GM12878 (cell line): ENCODE measurements at regions not wholly inside any gene's neighbourhood (a gene's known extent, or its start where the extent isn't known, plus 50 kb on each side); places are given as distances from the start of the nearest gene placed in this dataset.

Experiments used
- ATAC-seq: fragments of 200-7000 bp; cut with Tn5 transposase; 3 replicates; pipeline ENCODE4 v1.9.1; 2020; ENCODE audit warnings: mild to moderate bottlenecking, moderate library complexity
- BruUV-seq: library from RNA; stranded (reverse); fragments of 400-500 nt; replicated peaks from 2 replicates; lab custom pipeline; 2021; lab: Mats Ljungman, UMichigan
- CTCF ChIA-PET: fragments of 300-600 bp; sonication (Branson Sonifier 250); formaldehyde crosslinking; extraction: SDS; loops from one replicate; lab custom pipeline; 2021; ENCODE audit warnings: inconsistent platforms; lab: Yijun Ruan, JAX
- POLR2A ChIA-PET: fragments of 350-600 bp; formaldehyde crosslinking; extraction: SDS; loops from one replicate; lab custom pipeline; 2021; ENCODE audit warnings: inconsistent platforms; lab: Charles Lee
- RAD21 ChIA-PET: fragments of 300-600 bp; sonication (Branson Sonifier 250); formaldehyde crosslinking; loops from one replicate; lab custom pipeline; 2023; ENCODE audit warnings: antibody characterized with exemption; ENCODE audit not compliant: unreplicated experiment; lab: Charles Lee
- SMC1A ChIA-PET: fragments of 300-600 bp; sonication (Branson Sonifier 250); formaldehyde crosslinking; loops from one replicate; lab custom pipeline; 2023; ENCODE audit not compliant: unreplicated experiment, uncharacterized antibody; lab: Charles Lee
- DNase-seq: peaks from one replicate; pipeline ENCODE4 v3.0.0-alpha.2; 2011; ENCODE audit warnings: low read depth, low spot score
- FAIRE-seq: peaks from 3 replicates; lab custom pipeline; 2011; peaks lifted over from hg19 to GRCh38; lab: Jason Lieb, UNC
- H2AFZ ChIP-seq: 2 replicates; pipeline ENCODE4 v1.6.0; 2011; ENCODE audit warnings: low read depth, low read length, control low read depth; ENCODE audit not compliant: control insufficient read depth
- H3K27ac ChIP-seq: 2 replicates; pipeline ENCODE4 v1.5.1; 2011; ENCODE audit warnings: control low read depth; ENCODE audit not compliant: control insufficient read depth, insufficient read depth
- H3K27me3 ChIP-seq, 2 experiments: replicated peaks in 1 of 2; 2 replicates each; pipeline versions ENCODE4 v1.6.0 to v1.6.1; 2011; ENCODE audit warnings: low read length in 1 of 2; ENCODE audit not compliant: control insufficient read depth in 2 of 2, insufficient read depth in 2 of 2
- H3K36me3 ChIP-seq, 2 experiments: 2 replicates each; pipeline ENCODE4 v1.5.1; 2011; ENCODE audit warnings: low read length in 1 of 2; ENCODE audit not compliant: control insufficient read depth in 2 of 2, insufficient read depth in 2 of 2
- H3K4me1 ChIP-seq: 2 replicates; pipeline ENCODE4 v1.6.1; 2011; ENCODE audit warnings: mild to moderate bottlenecking, low read length, moderate library complexity, mixed read lengths; ENCODE audit not compliant: control insufficient read depth, insufficient read depth
- H3K4me2 ChIP-seq: 2 replicates; pipeline ENCODE4 v1.6.0; 2011; ENCODE audit warnings: control low read depth; ENCODE audit not compliant: control insufficient read depth, insufficient read depth
- H3K4me3 ChIP-seq: fragments of 200-600 bp; sonication (generic); 2 replicates; pipeline ENCODE4 v1.5.1; 2016
- H3K79me2 ChIP-seq: 2 replicates; pipeline ENCODE4 v1.6.0; 2011; ENCODE audit warnings: low read length; ENCODE audit not compliant: control insufficient read depth, insufficient read depth
- H3K9ac ChIP-seq: 2 replicates; pipeline ENCODE4 v1.8.0; 2011; ENCODE audit warnings: low read length, control low read depth, mixed read lengths; ENCODE audit not compliant: control insufficient read depth, insufficient read depth
- H3K9me3 ChIP-seq: replicated peaks from 3 replicates; pipeline ENCODE4 v1.5.1; 2011; ENCODE audit warnings: mild to moderate bottlenecking, low read length; ENCODE audit not compliant: control insufficient read depth, insufficient read depth
- H4K20me1 ChIP-seq: 2 replicates; pipeline ENCODE4 v1.6.0; 2011; ENCODE audit not compliant: control insufficient read depth, insufficient read depth
- BCL3 ChIP-seq: IDR thresholded peaks from 2 replicates; pipeline ENCODE4 v1.6.1; 2011; ENCODE audit warnings: borderline replicate concordance, low read depth, mild to moderate bottlenecking, moderate library complexity, low read length; ENCODE audit not compliant: insufficient read depth, poor library complexity, severe bottlenecking
- CUX1 ChIP-seq: IDR thresholded peaks from 2 replicates; pipeline ENCODE4 v1.6.1; 2012; ENCODE audit warnings: improper control_type of control experiment, low read depth, low read length; ENCODE audit not compliant: insufficient replicate concordance
- GABPA ChIP-seq: IDR thresholded peaks from 2 replicates; pipeline ENCODE4 v1.6.1; 2014; ENCODE audit warnings: antibody characterized with exemption, low read depth, mild to moderate bottlenecking, inconsistent platforms
- WGBS: methylation state at CpG from one replicate; pipeline ENCODE4 v1.1.6; 2016; ENCODE audit warnings: low lambda C conversion rate; ENCODE audit not compliant: insufficient replicate concordance, insufficient coverage; ENCODE audit errors: missing lambda C conversion rate; 5-methylcytosine and 5-hydroxymethylcytosine counted together
- in situ Hi-C: fragments of 300-500 bp; cut with MboI; formaldehyde crosslinking; loops from 9 replicates; pipeline ENCODE4 v1.14.3; 2018; ENCODE audit warnings: mixed read lengths
- intact Hi-C: fragments of 100-400 bp; cut with micrococcal nuclease; formaldehyde crosslinking; loops from one replicate; pipeline ENCODE4 v1.14.2; 2022; ENCODE audit not compliant: unreplicated experiment

- TF ChIP-seq CUX1: no peak
- TF ChIP-seq, all 136 proteins: peak for 3
Observed at GRCh38 chr17:79388556-79389295, 222.1 kb downstream of the RBFOX3 start (continued).

- WGBS: 36% methylated on average over 6 of the region's 6 CpGs
- no peak overlapping the region for H3K27ac ChIP-seq
- H3K4me3 ChIP-seq: no peak overlapping the region
- no TSS peak for BruUV-seq
- POLR2A ChIA-PET: no interaction called here
- in situ Hi-C loops: no loop called here
- no peaks in the 10 kb centered on the region for H3K9me3 ChIP-seq
- TF ChIP-seq GABPA (no peak), BCL3 (peak; percentile 79)
- peaks cover 2 to 3% of the 10 kb centered on the region in 2 experiments for H3K27me3 ChIP-seq
- H4K20me1 ChIP-seq: no peaks in the 10 kb centered on the region
- SMC1A ChIA-PET: interaction anchor here (0.9 kb wide), 1 partner anchor 300 kb away, joined by 5 read pairs; no protein-coding TSS in a partner anchor
- FAIRE-seq: no peak
- CTCF ChIA-PET: interaction anchor here (0.8 to 1.6 kb wide), 3 partner anchors 148 to 302 kb away, joined by 4 to 10 read pairs (median 5); no protein-coding TSS in a partner anchor
- H2AFZ ChIP-seq: no peak overlapping the region
- no peaks in the 10 kb centered on the region for H3K79me2 ChIP-seq
- no peak for ATAC-seq
- no peak overlapping the region for H3K4me2 ChIP-seq
- H3K4me1 ChIP-seq: no peaks in the 10 kb centered on the region
- no peak for DNase-seq
- H3K36me3 ChIP-seq: no peaks in the 10 kb centered on the region
- no peak overlapping the region for H3K9ac ChIP-seq
- RAD21 ChIA-PET: interaction anchor here (0.7 to 2.8 kb wide), 3 partner anchors 199 to 300 kb away, joined by 3 to 8 read pairs (median 3); no protein-coding TSS in a partner anchor
- intact Hi-C loops: no loop called here
Observed at GRCh38 chr17:79387783-79388182, 223.1 kb downstream of the RBFOX3 start.
